ENCODE measurements at regions not wholly inside any gene's neighbourhood (a gene's known extent, or its start where the extent isn't known, plus 50 kb on each side); places are given as distances from the start of the nearest gene placed in this dataset.

- TF ChIP-seq SUZ12 (IDR thresholded peaks at IDR 0.05; ENCODE audit: extremely low read depth, insufficient read depth, insufficient read length), result no peak
- TF ChIP-seq ZNF274 (IDR thresholded peaks at IDR 0.05; ENCODE audit: low read depth, low read length), result no peak
These were observed 248.0 kb downstream of the CASP12 start for GRCh38 chr11:104650234-104650633.
